GM21529 (cell line): ENCODE measurements at regions not wholly inside any gene's neighbourhood (a gene's known extent, or its start where the extent isn't known, plus 50 kb on each side); places are given as distances from the start of the nearest gene placed in this dataset.
A peak's percentile ranks its signal among the peaks of the same experiment; 100 is the strongest.

Experiments
- ATAC-seq: cut with Tn5 transposase; IDR thresholded peaks from one replicate; pipeline ENCODE4 v1.9.1; 2021; ENCODE audit not compliant: unreplicated experiment

DNA sequence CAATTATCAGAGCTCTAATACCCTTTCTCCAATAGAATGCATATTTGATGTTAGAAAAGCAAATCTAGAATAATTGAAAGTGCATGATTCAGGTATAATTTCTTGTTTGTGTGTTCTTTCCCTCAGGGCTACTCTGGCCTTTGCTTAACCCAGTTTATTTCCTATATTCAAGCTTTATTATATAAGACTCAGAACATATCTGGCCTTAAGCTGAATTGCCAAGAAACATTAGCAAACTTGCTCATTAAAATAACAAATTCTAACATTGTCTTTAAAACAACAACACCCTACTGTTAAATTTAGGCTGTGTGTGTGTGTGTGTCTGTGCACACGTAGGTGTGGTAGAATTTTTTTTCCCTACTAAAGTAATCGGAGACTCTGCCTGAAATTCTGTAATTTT, 426.5 kb downstream of the UTRN start:
- no peak for ATAC-seq

DNA sequence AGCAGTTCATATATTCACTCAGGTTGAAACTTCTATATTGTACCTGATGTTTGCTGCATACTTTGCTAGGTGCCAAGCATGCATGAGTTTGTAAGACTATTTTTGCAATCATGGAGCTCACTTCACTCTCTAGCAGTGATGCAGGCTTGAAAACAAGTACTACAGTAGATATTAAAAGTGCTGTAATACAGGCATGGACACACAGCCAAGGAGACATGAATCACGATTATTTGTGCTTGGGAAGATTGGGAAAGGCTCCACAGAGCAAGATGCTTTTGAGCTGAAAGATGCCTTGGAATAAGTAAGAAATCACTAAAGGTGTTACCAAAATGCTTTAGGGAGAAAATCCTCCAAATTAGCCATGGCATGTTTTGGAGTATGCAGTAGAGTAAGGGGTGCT, 427.4 kb downstream of the UTRN start:
- ATAC-seq, result no peak

DNA sequence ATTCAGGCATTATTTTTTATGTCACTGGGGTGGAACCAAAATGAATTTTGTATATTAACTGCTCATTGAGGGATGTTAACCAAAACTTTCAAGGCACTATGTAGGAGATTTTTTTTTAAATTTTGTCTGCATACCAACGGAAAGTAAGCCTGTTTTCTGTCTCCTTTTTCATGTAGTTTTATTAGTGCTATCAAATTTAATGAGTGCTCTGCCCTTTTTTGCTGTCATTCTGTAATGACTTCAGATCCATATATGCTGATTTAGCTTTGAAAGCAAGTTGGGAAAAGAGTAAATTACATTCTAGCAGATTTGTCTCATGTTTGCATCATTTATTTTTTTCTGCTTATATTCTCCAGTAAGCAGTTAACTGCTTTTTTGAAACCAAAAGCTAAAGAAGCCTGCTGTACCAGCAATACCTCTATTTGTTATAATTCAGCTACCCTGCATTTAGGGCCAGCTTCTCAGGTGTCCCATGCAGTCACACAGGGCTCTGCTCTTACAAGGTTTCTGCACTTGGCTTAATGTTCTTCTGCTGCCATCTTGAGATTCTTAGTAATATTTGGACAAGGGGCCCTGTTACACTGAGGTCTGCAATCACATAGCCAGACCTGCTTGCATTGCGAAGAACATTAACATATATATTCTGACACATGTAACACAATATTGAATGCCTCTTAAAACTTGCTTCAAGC, 429.0 kb downstream of the UTRN start:
- ATAC-seq, result no peak

DNA sequence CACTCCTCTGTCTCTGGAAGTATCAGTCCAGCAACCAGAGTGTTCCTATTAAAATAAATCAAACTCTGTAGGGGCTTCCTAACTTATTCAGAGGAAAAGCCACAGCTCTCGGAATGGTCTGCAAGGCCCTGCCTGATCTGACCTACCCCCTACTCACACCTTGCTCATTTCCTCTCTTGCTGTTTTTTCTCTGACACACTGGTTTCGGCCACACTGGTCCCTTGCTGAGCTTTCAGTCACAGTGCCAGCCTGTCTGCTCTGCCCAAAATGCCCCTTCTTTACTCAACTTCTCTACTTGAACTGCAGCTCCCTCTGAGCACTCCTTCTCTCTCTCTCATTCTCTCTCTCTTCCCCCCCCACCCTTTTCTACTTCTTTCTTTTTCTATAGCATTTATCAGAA, 430.2 kb downstream of the UTRN start:
- ATAC-seq, result no peak

DNA sequence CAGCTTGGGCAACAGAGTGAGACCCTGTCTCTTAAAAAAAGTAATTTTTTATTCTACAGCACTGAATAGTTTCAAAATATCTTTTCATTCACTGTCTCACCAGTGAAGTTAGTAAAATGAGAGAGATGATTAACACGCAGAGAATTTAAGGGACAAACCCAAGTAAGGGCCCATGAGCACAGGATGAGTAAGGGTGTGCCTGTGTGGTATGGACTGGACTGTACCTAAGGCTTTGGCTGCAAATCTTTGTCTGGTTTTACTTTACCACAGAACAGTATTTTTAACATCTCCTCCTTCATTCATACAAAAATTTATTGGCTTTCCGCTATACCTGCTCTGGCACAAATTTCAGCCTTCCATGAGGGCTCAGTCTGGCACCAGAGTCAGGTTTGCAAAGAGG, 433.3 kb downstream of the UTRN start:
- ATAC-seq, result peak; percentile 43

DNA sequence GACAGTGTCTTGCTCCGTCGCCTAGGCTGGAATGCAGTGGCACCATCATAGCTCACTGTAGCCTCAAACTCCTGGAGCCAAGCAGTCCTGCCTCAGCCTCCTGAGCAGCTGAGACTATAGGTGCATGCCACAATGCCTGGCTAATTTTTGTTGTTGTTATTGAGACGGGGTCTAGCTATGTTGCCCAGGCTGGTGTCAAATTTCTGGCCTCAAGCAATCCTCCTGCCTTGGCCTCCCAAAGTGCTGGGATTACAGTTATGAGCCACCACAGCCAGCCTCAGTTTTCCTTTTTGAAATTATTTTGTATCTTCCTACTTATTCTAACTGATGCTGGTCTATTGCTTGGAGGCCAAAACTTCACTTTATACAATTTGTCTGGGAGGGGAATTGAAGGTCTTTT, 436.1 kb downstream of the UTRN start:
- no peak for ATAC-seq

DNA sequence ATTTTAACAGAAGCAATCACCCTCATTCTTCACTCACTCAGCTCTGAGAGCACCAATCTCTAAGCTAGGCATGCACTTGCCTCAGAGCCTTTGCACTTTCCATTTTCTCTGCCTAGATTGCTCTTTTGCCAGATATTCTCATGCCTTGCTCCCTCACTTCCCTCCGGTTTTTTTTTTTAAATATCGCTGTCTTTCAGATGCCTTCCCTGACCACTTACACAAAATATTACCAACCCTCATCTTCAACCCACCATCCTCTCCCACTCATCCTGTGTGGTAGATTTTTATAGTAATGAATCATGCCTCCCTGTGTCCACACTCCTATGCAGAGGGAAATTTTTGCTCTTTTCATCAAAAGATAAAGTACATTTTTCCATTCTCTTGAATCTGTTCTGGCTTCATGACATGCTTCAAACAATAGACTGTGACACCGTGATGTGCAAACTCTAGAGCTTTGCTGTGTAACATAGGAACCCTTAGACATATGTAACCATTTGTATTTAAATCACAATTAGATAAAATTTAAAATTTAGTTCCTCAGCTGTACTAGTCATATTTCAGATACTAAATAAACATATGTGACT, 437.1 kb downstream of the UTRN start:
- ATAC-seq, result no peak

DNA sequence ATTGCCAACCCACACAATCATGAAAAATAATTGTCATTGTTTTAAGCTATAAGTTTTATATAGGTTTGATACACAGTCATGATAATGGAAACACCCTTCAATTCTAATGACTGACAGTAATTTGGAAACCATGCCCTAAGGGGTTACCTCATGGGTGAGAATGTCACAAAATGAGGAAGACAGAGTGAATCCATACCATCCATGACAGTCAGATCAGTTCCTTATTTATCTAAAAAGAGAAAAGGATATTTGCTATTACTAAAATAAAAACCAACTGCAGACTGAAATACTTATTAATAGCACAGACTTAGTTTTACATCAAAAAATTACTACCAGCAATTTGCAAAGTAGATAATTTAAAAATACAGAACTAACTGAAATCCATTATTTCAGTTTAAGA, 437.8 kb downstream of the UTRN start:
- no peak for ATAC-seq

DNA sequence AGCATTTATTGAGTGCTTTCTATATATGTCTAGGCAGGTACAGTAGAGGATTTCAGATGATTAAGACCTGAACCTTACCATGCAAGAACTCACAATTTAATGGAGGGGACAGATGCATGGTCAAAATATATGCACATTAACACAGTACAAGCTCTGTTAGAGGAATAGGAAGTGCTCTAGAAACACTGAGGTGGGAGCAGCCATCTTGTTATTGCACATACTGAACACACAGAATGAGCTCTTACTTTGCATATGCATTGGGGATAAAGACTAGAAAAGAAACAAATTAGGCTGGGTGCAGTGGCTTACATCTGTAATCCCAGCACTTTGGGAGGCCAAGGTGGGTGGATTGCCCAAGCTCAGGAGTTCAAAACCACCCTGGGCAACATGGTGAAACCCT, 438.3 kb downstream of the UTRN start:
- no peak for ATAC-seq

DNA sequence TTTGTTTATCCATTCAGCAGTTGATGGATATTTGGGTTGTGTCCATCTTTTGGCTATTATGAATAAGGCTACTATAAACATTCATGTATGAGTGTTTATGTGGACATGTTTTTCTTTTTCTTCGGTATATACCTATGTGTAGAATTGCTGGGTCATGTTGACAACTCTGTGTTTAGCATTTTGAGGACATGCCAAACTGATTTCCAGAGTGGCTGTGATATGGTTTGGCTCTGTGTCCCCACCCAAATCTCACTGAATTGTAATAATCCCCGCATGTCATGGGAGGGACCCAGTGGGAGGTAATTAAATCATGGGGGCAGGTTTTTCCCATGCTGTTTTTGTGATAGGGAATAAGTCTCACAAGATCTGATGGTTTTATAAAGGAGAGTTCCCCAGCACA, 439.7 kb downstream of the UTRN start:
- ATAC-seq, result no peak

DNA sequence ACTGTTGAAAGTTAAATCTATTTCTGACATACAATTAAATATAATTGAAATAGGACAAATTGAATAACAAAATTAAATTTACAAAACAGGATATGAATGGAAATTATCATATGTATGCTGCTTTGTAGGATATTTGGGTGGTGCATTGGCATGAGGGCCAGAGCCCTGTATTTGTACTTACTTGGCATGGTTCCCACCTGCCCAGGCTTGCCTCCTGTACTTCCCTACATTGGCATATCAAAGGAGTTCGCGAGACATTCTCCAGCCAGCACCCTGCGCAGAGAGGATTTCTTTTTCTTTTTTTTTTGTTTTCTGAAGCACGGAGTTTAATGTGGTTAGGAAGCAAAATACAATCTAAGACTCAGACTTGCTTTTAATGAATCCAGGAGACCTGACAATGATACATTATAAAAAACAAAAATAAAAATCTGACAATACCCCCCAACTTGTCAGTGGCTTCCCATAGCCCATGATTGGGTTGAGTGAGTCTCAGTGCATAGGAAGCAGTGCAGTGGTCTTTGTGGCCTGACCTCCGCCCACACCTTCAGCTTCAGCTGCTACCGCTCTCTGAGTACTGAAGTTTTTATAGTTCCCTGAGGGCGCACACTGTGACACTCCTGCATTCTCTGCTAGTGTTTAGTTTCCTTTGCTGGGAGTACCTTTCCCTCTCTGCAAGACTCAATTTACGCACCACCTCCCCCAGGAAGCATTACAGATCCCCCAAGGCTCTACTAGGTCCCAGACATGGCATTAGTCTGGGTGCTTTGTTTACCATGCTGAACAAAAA, 440.8 kb downstream of the UTRN start:
- peak; percentile 75 for ATAC-seq

DNA sequence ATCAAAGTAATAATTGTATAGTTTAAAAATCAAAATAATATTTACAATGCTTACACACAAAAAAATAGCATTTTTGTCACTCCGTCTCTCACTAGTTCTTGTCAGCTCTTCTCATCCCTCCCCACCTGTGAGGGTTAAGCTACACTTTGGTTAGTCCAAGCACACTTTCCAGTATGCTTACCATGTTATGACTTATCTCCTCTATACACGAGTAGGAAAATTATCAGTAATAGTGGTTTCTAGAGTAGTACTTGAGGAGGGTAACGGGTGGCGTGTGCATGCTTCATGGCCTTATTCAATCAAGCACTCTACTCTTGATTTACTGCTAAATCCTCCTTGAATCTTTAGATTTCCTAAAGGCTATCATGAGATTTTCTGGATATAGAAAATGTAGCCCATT, 443.7 kb downstream of the UTRN start:
- ATAC-seq, result no peak

DNA sequence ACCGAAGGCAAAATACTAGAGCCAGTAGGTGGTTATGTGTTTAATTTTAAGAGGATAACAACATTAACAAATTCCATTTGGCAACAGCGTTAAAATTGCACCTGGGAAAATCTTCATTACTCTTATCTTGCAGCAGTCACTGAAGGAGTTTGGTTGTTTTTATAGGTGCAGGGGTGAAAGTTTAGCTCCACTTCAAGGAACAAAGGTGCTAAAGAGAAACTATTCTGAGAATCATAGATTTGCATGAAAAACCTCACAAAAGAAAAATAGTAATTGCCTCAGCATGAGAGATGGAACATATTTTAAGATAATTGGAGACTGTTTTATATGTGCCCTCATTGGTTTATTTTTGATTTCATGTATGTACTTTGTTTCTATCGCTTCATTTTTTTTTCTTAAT, 444.4 kb downstream of the UTRN start:
- peak; percentile 67 for ATAC-seq

DNA sequence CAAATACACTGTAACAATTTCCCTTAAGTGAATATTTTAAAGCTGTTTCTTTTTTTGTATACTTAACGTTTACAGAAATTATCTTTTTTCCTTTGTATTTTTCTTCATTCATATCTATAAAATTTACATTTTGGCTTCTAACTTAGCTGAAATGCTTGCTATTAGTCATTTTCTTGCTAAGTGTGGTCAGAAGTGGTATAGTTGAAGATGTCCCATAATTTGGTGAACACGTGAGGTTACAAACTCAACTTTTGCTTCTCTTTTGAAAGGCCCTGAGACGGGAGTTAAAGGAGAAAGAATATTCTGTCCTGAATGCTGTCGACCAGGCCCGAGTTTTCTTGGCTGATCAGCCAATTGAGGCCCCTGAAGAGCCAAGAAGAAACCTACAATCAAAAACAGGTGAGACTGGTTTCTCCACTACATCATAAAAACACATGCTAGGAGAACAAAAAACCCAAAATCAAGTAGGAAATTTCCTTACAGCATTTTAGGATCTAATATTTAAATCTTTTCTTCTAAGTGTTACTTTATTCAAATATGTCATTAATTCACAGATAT, 445.0 kb downstream of the UTRN start:
- no peak for ATAC-seq

DNA sequence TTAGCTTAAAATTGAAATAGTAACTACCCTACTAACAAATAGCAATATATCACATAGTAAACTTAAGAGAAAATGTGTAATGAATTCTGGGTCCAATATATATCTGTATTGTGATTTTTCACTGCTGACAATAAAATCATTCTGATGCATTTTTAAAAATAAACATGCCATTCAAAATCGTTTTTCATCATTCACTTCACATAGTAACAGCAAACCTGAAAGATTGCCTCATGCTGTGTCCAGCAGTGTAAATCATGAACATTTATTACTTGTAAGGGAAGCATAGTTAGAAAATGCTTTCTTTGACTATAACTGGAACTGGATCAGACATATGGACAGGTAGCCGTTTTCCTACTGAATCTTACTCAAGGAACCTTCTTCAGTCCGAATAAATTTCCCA, 446.1 kb downstream of the UTRN start:
- no peak for ATAC-seq

DNA sequence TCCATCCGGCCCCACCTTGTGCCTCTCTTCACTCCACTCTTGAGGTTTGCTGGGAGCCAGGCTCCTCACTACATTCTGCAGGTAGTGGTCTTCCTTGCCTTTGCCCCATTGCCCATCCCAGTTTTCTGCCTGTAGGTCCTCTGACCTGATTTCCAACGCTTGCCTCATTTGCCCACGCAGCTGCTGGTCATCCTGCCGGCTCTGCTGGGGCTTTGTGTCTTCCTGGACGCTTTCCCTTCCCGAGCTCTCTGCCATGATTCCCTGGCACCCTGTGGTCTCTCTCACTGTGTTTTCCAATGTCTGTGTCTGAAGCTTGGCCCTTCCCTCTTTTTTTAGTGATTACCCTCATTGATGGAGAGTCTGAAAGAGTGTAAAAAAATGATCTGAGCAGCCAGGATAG, 451.6 kb downstream of the UTRN start:
- no peak for ATAC-seq

DNA sequence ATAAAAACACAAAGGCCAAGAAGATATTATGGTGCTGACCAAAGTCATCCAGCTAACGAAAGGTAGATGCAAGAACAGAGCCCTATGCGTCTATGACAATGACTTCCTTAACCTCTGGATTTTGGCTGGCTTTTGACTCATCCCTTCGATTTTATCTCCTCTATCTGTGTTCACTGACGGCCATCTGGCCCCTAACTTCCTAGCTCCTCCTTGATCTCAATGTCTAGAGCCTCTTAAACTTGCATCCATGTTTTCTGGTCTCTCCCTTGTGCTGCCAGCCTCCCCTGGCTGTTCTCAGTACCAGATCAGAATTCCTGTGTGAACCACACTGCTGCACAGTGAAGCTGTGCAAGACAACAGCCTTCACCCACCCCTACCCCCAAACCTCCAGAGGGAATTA, 452.9 kb downstream of the UTRN start:
- ATAC-seq, result no peak

DNA sequence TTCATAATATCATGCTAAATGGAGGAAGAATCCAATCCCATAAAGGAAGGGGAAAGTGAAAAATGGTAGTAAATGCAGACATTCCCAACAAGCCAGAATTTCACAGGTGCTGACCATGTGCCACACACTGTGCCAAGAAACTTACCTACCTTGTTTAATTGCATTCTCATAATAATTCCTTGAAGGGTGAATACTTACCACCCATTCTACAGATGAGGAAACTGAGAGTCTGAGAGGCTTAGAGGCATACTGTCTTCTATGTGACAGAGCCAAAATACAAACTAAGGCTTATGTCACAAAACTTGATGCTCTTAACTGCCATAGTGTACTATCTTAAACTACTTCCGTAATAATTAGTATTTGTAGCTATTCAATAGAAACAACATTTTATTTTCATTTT, 454.7 kb downstream of the UTRN start:
- no peak for ATAC-seq

DNA sequence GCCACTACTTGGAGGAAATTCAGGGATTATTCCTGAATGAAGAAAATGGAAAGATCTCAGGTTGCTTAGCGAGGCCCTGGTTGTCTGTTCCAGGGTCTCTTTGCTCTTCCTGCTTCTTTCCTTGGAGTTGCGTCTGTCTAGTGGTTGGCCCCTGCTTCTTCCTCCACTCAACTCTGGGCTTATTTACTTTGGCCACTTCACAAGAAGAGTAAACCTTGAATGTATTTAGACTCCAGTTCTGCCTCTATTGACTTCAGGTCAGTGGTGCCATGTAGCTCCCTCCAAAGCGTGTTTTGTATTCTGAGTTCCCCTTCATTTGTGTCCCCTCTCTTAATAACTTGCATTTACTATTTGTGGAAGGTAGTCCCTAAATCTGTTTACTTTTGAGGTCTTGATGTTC, 456.5 kb downstream of the UTRN start:
- no peak for ATAC-seq

DNA sequence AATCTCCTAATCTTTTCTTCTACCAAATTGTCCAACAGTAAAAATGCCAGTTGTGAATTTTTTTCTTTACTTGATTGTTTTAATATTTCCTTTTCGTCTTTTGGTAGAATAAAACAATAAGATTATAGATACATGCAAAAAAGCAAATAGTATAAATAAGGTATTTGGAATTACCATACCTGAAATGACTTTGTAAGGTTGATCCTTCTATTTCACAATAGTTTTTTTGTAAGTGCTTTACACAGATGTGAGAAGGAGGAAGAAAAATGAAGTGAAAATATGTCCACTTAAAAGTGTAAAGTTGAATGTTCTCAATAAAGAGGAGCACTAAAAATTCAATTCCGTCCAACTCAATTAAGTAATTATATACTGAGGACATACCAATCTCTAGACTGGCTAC, 457.6 kb downstream of the UTRN start:
- no peak for ATAC-seq

DNA sequence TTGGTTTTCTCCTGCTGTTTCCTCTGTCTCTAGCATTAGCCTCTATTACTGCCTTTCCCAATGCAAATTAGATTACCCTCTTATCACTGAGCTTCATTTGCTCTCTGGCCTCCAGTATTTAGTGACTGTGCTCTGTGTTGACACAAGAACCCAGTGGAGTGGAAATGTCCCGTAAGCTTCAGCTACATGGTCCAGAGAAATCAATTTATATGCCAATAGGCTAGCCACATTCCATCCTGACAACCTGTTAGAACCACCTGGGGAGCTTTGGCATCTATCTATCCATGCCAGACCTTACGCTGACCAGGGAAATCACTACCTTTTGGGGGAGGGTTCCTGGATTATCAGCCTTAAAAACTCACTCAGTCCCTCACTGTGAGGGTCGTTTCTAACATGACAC, 459.6 kb downstream of the UTRN start:
- ATAC-seq, result no peak

DNA sequence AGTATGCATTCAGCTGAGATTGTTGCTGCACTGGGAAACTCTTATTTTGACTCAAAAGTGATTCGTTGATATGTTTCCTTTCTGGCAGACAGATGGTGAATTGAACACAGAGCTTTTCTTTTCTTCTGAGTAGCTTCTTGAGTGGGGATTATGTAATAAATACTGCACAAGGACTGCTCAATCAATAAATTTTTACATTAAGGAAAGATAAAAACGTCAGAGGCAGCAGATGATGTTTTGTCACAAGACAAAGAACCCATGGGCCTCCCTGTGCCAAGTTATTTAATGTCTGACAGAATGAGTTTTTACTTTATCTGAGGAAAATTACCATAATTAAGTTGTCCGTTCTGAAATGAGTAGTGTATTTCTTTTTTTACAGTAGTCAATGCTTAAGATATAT, 460.3 kb downstream of the UTRN start:
- ATAC-seq, result no peak
